IMR-90 (cell line): ENCODE measurements at regions not wholly inside any gene's neighbourhood (a gene's known extent, or its start where the extent isn't known, plus 50 kb on each side); places are given as distances from the start of the nearest gene placed in this dataset.

Source experiments
- CEBPB ChIP-seq: IDR thresholded peaks from 2 replicates; pipeline ENCODE4 v1.6.1; 2012; ENCODE audit warnings: low read depth, low read length, improper control_type of control experiment
- CHD1 ChIP-seq: IDR thresholded peaks from 2 replicates; pipeline ENCODE4 v1.6.1; 2012; ENCODE audit warnings: low read depth, low read length, improper control_type of control experiment
- CTCF ChIP-seq: conservative IDR thresholded peaks from 2 replicates; pipeline ENCODE4 v1.5.1; 2012; ENCODE audit warnings: mild to moderate bottlenecking, low read depth, low read length, improper control_type of control experiment
- MAFK ChIP-seq: IDR thresholded peaks from 2 replicates; pipeline ENCODE4 v1.6.1; 2012; ENCODE audit warnings: low read depth, low read length, improper control_type of control experiment
- MAZ ChIP-seq: IDR thresholded peaks from 2 replicates; pipeline ENCODE4 v1.6.1; 2012; ENCODE audit warnings: low read depth, mild to moderate bottlenecking, low read length, improper control_type of control experiment, moderate library complexity, borderline replicate concordance
- MXI1 ChIP-seq: IDR thresholded peaks from 2 replicates; pipeline ENCODE4 v1.6.1; 2012; ENCODE audit warnings: low read depth, mild to moderate bottlenecking, low read length, moderate library complexity, borderline replicate concordance
- POLR2A ChIP-seq: IDR thresholded peaks from 2 replicates; pipeline ENCODE4 v1.6.1; 2012; ENCODE audit warnings: mild to moderate bottlenecking, low read depth, low read length
- RAD21 ChIP-seq: IDR thresholded peaks from 2 replicates; pipeline ENCODE4 v1.6.1; 2012; ENCODE audit warnings: low read length, improper control_type of control experiment
- RCOR1 ChIP-seq: IDR thresholded peaks from 2 replicates; pipeline ENCODE4 v1.6.1; 2012; ENCODE audit warnings: mild to moderate bottlenecking, low read length, improper control_type of control experiment; ENCODE audit not compliant: insufficient replicate concordance
- RFX5 ChIP-seq: IDR thresholded peaks from 2 replicates; pipeline ENCODE4 v1.8.0; 2012; ENCODE audit warnings: low read depth, mild to moderate bottlenecking, low read length, moderate library complexity
- SMC3 ChIP-seq: fragments of 150-350 bp; IDR thresholded peaks from 2 replicates; pipeline ENCODE4 v1.6.1; 2016; ENCODE audit warnings: low read depth, mild to moderate bottlenecking, antibody characterized with exemption, low read length, moderate library complexity
- USF2 ChIP-seq: fragments of 150-350 bp; IDR thresholded peaks from 2 replicates; pipeline ENCODE4 v1.6.1; 2017; ENCODE audit warnings: mild to moderate bottlenecking, antibody characterized with exemption, low read length, low read depth

- no peak for TF ChIP-seq CTCF
- no peak for TF ChIP-seq POLR2A
- no peak for TF ChIP-seq MAFK
- TF ChIP-seq CHD1: no peak
- no peak for TF ChIP-seq SMC3
- TF ChIP-seq RCOR1: no peak
- no peak for TF ChIP-seq USF2
- TF ChIP-seq MXI1: no peak
- no peak for TF ChIP-seq CEBPB
- no peak for TF ChIP-seq MAZ
- TF ChIP-seq RFX5: no peak
- TF ChIP-seq RAD21: no peak
These were observed 71.6 kb upstream of the C1GALT1 start for GRCh38 chr7:7110706-7111105.
